GM19467 (cell line): ENCODE measurements at regions not wholly inside any gene's neighbourhood (a gene's known extent, or its start where the extent isn't known, plus 50 kb on each side); places are given as distances from the start of the nearest gene placed in this dataset.

Experiments used
- ATAC-seq: cut with Tn5 transposase; IDR thresholded peaks from one replicate; pipeline ENCODE4 v1.9.1; 2021; ENCODE audit warnings: mild to moderate bottlenecking, moderate library complexity; ENCODE audit not compliant: unreplicated experiment

DNA sequence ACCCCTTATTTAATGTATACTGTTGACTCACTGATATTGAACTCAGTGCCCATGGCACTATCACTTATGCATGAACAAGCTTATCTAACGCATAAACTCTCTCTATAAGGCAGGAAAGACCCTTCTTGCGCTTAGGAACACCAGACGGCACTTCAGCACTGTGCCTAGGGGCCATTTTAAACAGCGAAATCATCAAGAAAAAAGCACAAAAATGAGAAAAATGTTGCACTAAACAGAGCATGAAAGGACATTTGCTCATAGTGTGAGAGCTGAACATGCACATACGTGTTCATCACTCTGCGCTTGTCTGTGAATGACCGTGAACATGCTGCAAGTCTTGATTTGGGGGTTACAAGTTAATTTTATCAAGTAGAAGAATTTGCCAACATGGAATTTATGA, 109.6 kb downstream of the WDR11 start:
- ATAC-seq, result no peak

DNA sequence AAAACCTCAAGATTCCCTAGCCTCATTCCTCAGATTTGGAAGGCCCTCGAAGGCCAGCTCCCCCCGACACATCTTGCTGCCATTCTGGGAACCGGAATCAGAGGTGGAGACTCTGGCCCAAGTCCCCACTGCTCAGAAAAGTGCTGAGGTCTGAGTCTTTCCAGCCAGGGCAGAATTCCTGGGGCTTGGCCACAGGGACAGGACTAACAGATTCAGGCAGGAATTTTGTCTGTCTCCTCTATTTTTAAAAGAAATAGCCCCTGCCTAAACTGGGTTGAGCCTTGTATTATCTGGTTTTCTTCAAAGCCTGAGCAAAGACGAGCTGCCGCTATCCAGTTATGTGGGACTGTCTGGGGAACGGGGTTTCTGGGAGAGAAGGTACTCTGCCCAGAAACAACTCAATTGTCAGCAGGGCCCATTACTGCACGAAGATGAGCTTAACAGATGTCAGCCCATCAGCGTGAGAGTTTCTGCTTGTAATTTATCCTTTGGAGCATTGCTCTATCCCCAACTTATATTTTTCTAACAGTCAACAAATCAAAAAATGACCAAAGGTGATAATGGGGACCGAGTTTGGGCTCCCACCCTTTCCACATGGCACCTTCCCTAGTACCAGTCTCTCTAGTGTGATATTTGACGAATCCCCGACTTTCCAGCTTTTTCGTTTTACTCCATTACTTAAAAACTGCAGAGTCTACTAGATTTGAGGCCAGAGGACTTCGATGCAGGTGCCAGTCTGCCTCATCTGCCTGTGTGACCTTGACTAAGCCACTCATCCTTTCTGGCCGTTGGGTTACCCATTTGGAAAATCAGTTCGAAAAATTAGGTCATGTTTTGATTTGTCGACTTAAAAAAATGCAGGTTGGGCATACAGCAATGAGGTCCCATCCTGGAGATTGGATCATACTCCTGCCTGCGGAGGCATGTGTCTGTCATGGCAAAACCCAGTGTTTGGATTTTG, 110.9 kb downstream of the WDR11 start:
- no peak for ATAC-seq

DNA sequence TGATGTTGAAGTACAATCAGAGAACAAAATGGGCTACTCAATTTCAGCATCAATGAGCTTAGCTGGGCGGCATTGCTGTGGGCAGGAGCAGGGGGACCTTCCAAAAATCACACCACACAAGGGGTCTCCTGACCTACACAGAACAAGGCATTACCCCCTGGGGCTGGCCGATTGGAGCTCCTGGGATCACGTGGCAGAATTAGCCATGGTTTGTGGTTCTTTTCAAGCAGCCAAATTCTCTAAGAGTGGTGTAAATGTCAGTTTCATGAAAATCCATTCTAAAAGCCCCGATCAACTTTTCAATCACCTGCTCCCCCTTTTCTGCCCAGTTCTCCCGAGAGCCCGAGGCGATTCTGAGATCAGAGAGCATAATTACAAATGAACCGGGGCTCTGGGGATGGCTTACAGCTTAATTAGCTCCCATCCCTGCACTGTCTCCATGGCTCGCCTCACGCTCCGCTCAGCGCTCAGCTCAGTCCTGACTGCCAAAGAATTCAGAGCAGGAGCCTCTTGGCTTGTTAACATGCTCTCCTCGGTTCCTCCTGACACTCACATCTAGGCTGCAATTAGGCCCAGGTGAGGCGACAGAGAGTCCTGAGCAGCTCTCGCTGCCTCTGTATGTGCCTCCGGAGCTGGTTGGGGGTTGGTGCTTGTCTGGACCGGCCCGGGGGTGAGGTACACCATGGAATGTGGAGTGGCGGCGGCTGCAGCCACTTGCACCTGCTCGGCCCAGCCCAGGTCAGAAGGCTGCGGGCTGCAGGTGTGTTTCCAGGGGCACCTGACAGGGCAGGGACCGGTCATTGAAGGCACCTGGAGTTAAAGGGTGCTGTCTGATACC, 111.8 kb downstream of the WDR11 start:
- ATAC-seq, result no peak

DNA sequence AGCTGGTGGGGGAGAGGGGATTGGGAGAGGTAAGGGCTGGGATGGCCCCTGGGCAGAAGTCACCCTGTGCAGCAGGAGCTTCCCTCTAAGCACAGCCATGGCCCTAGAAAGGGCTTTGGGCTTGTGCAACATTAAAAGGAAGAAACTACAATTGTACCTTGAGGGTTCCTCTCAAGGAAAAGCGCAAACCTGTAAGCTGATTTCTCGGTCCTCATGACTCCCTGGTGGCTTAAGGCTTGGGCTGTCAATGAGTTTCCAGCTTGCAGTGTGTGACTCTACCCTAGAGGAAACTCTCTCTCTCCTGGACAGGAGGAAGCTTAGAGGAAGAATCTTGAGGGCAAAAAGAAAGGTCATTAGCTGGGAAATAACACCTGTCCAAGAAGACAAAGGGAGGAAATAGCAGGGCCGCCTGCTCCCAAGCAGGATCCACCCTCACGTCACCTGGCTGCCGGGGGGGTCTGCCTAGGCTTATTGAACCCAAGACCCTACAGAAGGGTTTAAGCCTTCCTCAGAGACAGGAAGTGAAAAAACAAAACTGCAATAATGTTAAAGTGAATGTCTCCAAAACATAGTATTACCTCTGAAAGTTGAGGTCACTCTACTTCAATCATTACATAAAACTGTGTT, 112.5 kb downstream of the WDR11 start:
- ATAC-seq, result no peak

DNA sequence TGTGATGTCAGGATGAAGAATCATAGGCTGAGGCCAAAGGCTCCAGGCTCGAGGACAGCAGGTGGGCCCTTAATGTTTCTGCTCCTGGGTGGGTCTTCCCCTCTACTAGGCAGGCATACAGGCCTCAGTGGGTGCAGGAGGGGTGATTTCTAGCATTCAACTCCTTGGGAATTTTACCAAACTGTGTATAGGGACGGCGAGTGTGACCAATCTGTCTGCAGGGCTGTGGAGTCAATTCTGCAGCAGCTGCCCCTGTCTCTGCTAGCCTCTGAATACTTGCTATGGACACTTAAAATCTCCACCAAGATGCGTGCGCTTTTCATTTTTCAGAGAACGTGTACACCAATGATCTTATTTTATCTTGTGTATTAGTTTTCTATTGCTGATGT, 115.5 kb downstream of the WDR11 start:
- no peak for ATAC-seq

DNA sequence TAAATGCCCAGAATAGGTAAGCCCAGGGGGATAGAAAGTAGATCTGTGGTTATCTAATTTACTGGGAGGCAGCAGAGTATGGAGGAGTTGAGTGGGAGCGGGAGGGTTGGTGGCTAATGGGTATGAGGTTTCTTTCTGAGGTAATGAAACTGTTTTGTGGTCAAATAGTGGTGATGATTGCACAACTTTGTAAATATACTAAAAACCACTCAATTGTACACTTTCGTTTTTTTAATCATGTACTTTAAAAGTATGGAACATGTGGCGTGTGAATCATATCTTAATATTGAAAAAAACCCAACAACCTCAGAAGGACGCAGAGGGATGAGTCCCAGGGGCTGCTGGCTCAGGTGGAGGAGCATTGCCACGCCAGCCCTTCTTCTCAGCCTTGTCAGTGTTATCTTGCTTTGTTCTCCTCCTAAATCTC, 118.1 kb downstream of the WDR11 start:
- peak; percentile 80 for ATAC-seq

DNA sequence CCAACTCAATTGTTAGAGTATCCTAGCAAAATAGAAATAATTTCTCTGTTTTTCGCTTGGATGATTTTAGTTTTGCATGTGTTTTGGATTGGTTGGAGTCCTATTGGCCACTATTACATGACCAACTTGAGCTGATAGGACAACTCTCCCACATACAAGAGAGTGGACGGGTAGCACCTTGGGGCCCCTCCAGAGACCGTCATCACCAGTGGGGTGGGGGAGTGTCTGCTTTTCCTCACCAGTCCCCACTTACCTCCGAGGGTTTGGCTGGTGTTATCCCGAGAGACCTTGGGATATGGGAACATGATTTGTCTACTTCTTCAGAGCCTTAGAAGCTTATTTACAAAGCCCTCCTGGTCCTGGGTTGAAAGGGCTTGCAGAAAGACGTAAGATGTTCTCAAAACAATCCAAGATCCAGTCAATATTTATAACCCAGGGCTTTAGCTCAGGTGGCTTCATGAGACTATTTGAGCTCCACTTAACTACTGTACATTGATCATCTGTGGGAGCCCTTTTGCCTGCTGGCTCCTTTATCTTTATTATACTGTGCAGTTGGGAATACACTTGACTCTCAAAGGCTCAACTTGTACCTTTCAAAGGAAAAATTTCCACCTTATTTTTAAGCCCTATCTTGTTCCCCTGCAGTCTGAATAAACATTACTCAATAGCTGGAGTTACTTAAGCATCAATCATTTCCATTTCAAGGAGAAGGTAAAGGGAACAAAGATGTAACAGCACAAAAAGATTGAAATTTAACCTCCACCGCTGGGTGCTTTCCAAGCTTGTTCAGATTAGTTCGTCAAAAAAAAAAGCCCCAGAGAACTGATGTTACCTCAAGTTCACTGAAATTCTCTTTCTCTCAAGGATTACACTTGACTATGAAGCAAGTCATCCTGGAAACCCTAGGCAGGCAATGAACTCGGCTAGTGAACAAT, 119.7 kb downstream of the WDR11 start:
- ATAC-seq, result no peak

DNA sequence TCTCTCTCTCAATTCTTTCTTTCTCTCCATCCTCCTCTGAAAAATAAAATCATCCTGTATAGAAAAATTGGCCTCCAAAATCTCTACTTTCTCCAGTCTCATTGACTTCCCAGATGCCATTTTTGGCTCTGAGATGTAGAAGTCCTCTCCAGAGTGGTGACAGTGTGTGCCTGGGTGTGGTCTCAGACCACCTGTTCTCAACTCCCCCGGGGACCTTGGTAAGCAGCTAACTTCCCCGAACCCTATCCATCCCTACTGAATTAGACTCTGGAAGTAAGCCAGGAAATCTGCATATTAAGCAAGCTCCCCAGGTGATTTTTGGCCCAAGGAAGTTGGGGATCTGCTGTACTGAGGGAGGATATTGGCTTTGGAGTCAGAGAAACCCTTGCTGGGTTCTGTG, 120.5 kb downstream of the WDR11 start:
- ATAC-seq, result no peak

DNA sequence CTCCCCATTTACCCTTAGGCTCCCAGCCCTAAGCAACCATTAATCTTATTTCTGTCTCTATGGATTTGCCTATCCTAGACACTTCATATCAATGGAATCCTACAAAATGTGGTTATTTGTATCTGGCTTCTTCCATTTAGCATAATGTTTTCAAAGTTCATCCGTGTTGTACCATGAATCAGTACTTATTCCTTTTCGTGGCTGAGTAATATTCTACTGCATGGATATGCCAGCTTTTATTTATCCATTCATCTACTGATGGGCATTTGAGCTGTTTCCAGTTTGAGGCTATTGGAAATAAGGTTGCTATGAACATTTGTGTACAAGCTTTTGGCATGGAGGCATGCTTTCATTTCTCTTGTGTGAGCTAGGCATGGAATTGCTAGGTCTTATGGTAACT, 121.1 kb downstream of the WDR11 start:
- ATAC-seq, result no peak

DNA sequence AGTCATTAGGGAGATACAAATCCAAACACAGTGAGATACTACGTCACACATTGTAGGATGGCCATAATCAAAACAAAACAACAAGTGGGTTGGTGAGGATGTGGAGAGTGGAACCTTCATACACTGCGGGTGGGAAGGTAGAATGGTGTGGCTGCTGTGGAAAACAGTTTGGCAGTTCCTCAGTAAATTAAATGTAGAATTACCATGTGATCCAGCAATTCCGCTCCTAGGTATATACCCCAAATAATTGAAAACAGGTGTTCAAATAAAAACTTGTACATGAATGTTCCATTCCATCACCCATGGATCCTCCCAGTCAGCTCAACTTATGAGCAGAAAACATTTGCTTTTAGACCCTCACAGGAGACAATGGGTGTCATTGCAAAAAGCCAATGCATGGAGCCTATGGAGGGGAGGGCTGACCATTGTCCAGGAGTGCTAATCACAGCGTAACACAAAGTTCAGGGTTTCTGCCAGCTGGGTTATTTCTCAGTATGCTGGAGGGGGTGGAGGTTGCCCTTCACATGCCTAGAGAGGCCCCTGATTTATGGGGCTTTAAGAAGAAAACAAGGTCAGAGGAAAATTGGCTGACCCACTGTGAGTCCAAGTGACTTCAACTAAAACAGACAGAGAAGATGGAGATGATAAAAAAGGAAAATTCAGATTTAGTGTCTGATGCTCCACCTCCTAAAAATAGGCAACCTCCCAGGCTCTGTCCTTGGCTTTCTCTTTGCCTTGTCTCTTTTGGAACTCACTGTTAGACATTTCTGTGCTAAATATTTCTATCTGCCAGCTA, 124.1 kb downstream of the WDR11 start:
- ATAC-seq, result no peak

DNA sequence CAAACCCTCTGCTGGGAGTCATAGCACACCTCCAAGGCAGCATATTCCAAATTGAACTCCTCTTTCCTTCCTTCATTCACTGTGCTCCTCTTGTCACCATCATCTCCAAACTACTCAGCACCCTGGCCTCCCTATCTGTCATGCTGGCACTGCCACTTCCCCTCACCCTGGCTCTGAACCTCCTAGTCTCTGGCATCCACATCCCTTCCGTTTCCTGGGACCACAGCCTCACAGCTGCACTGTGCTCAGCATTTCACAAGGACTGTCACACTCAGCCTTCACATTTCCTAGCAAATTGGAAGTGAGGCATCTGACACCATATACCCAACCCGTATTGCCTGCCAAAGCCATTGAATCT, 124.7 kb downstream of the WDR11 start:
- no peak for ATAC-seq

DNA sequence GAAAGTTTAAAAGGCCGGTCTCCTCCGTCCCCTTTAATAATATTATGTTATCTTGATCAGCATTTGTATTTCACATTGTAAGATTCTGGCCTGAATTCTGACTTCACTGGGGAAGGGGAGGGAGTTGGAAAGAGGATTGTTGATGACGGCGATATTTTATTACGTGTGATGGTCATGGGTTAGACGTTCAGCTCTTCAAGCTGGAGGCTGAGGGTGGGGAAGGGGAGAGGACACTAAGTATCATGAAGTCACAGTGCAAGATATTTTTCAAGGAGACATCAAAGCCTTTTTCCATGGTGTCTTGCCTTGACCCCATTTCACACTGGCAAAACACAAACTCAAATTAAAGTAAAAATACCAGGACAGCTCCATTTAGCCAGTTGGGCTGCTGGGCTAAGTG, 126.7 kb downstream of the WDR11 start:
- ATAC-seq, result no peak

DNA sequence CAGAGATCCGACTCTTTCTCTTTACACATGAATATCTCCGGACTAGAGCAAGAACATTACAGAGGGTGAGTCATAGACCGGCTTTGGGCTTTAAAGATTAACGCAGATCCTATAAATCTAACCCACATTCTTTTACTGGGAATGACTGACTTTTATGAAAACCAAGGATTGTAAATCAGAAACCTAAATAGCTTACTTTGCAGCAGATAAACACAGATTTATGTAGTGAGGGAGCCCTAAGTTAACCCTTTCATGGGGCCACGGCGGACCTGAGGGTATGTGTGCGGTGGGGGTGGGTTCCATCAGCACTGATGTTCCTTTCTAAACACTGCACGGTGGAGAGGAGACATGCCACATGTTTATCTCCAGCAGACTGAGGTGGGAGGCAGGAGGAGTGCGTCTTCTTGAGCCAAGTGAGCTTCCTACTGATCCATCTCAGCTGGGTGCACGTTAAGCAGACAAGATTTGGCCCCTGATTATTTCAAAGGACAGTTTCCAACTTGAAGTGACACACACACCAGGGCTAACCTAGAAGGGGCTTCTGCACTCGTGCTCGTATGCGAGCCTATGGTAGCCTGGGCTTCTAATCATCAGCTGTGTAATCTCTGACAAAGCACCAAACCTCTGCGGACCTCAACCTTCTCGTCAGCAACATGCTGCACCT, 127.6 kb downstream of the WDR11 start:
- no peak for ATAC-seq

DNA sequence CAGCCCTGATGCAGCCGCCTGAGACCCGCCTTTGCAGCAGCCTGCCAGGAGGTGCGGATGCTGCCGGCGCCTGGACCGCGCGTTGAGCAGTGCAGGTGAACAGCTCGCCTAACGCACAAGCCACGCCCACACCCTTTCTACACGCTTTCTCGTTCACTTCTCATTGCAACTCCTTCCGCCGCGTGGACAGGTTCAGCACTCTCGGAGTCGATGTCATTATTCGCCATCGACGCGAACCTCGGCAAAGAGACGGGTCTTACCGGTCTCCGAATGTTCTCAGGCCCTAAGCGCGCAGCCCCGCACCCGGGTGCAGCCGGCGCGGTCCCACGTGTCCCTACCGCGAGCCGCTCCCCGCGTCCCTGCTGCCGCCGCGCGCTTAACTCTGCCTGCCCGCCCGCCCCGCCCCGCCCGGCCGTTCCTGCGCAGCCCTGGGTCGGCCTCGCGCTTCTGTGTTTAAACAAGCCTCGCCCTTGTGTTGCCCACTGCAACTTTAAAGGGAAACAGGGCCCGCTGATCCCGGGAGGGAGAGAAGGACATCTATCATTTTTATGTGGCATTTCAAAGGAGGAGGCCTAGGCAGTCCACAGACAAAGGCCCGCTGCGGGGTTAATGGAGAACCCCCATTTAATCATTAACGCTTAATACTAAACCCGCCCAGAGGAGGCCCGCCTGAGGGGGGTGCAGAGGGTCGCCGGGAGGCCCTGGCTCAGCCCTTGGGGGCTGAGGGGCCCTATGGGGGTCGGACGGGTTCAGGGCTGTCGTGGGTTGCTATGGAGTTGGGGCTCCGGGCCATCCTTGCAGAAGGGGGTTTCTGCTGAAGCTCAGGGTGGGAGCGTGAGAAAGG, 128.5 kb downstream of the WDR11 start:
- no peak for ATAC-seq

DNA sequence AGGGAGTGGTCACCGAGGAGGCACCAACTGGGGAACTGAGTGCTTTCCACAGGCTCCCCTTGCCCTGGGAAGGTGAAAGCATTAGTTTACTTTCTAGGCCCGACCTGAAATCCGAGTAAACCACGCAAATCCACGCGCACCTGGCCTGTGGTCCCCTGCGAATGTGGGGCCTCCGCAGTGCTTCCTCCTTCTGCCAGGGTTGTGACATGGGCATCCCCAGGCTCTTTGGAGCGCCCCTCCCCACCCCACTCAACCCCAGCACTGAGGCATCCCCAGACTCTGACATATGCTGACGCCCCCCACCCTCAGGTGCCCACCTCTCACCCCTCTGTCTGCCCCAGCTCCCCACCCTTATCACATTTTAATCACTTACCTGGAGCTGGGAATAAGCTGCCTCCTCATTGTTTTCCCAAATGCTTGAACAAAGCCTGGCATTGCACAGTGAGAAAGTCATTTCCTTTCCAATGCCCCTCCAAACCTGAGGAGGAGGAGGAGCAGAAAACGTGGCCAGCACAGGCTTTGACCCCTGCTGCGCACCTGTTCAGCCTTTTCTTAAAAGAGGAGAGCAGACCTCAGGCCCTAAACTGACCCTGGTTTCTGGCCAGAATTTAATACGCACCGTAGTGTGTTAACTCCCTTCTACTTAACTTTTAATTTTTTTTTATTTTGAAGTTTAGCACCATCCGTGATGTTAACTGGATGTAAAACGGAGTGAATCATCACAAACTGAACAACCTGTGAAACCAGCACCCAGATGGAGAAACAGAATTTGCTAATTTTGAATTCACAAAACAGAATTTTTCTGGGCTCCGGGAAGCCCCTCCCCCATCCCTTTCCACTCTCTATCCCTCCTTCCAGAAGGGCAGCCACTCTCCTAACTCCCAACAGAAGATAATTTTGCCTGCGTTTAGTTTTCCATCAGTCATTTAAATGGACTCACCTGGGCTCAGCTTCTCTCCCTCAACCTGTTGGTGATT, 129.4 kb downstream of the WDR11 start:
- ATAC-seq, result no peak

DNA sequence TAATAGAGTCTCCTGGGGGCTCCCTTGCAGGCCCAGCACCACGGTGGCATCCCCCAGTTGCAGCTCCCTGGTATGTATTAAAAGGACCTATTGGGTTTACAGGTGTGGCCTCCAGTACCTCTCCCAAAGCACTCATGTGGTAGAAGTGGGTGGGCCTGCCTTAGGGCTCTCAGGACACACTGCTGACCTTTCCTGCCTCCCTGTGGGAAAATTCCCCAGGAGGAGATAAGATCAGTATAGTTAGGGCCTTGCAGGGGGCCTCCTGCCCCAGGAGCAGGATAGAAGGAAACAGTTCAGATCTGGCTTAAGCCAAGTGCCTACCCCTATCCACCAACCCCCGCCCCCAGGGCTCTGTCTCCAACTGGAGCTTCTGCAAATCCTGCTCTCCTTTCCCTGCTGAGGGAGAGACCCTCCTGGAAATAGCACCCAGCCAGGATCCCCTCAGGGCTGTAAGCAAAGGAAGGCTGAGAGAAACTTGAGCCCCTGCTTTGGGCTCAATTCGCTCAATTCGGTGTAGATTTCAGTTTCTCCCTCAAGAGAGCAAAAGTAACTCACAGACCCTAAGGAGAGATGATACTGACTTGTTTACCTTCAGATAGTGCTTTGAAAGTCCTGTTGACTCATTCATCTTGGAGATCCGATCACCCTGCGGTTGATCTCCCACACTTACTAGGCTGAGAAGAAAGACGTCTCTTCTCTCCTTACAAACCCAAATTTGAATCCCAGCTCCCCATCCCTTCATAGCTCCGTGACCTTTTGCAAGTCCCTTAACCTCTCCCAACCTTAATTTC, 130.6 kb downstream of the WDR11 start:
- no peak for ATAC-seq
